GM12878 (cell line): ENCODE measurements at regions not wholly inside any gene's neighbourhood (a gene's known extent, or its start where the extent isn't known, plus 50 kb on each side); places are given as distances from the start of the nearest gene placed in this dataset.

ENCODE experiments used
- ATAC-seq: fragments of 200-7000 bp; cut with Tn5 transposase; 3 replicates; pipeline ENCODE4 v1.9.1; 2020; ENCODE audit warnings: mild to moderate bottlenecking, moderate library complexity
- BruUV-seq: library from RNA; stranded (reverse); fragments of 400-500 nt; replicated peaks from 2 replicates; lab custom pipeline; 2021; lab: Mats Ljungman, UMichigan
- CTCF ChIA-PET: fragments of 300-600 bp; sonication (Branson Sonifier 250); formaldehyde crosslinking; extraction: SDS; loops from one replicate; lab custom pipeline; 2021; ENCODE audit warnings: inconsistent platforms; lab: Yijun Ruan, JAX
- POLR2A ChIA-PET: fragments of 350-600 bp; formaldehyde crosslinking; extraction: SDS; loops from one replicate; lab custom pipeline; 2021; ENCODE audit warnings: inconsistent platforms; lab: Charles Lee
- RAD21 ChIA-PET: fragments of 300-600 bp; sonication (Branson Sonifier 250); formaldehyde crosslinking; loops from one replicate; lab custom pipeline; 2023; ENCODE audit warnings: antibody characterized with exemption; ENCODE audit not compliant: unreplicated experiment; lab: Charles Lee
- SMC1A ChIA-PET: fragments of 300-600 bp; sonication (Branson Sonifier 250); formaldehyde crosslinking; loops from one replicate; lab custom pipeline; 2023; ENCODE audit not compliant: unreplicated experiment, uncharacterized antibody; lab: Charles Lee
- DNase-seq: peaks from one replicate; pipeline ENCODE4 v3.0.0-alpha.2; 2011; ENCODE audit warnings: low read depth, low spot score
- FAIRE-seq: peaks from 3 replicates; lab custom pipeline; 2011; peaks lifted over from hg19 to GRCh38; lab: Jason Lieb, UNC
- H2AFZ ChIP-seq: 2 replicates; pipeline ENCODE4 v1.6.0; 2011; ENCODE audit warnings: low read depth, low read length, control low read depth; ENCODE audit not compliant: control insufficient read depth
- H3K27ac ChIP-seq: 2 replicates; pipeline ENCODE4 v1.5.1; 2011; ENCODE audit warnings: control low read depth; ENCODE audit not compliant: control insufficient read depth, insufficient read depth
- H3K27me3 ChIP-seq, 2 experiments: replicated peaks in 1 of 2; 2 replicates each; pipeline versions ENCODE4 v1.6.0 to v1.6.1; 2011; ENCODE audit warnings: low read length in 1 of 2; ENCODE audit not compliant: control insufficient read depth in 2 of 2, insufficient read depth in 2 of 2
- H3K36me3 ChIP-seq, 2 experiments: 2 replicates each; pipeline ENCODE4 v1.5.1; 2011; ENCODE audit warnings: low read length in 1 of 2; ENCODE audit not compliant: control insufficient read depth in 2 of 2, insufficient read depth in 2 of 2
- H3K4me1 ChIP-seq: 2 replicates; pipeline ENCODE4 v1.6.1; 2011; ENCODE audit warnings: mild to moderate bottlenecking, low read length, moderate library complexity, mixed read lengths; ENCODE audit not compliant: control insufficient read depth, insufficient read depth
- H3K4me2 ChIP-seq: 2 replicates; pipeline ENCODE4 v1.6.0; 2011; ENCODE audit warnings: control low read depth; ENCODE audit not compliant: control insufficient read depth, insufficient read depth
- H3K4me3 ChIP-seq: fragments of 200-600 bp; sonication (generic); 2 replicates; pipeline ENCODE4 v1.5.1; 2016
- H3K79me2 ChIP-seq: 2 replicates; pipeline ENCODE4 v1.6.0; 2011; ENCODE audit warnings: low read length; ENCODE audit not compliant: control insufficient read depth, insufficient read depth
- H3K9ac ChIP-seq: 2 replicates; pipeline ENCODE4 v1.8.0; 2011; ENCODE audit warnings: low read length, control low read depth, mixed read lengths; ENCODE audit not compliant: control insufficient read depth, insufficient read depth
- H3K9me3 ChIP-seq: replicated peaks from 3 replicates; pipeline ENCODE4 v1.5.1; 2011; ENCODE audit warnings: mild to moderate bottlenecking, low read length; ENCODE audit not compliant: control insufficient read depth, insufficient read depth
- H4K20me1 ChIP-seq: 2 replicates; pipeline ENCODE4 v1.6.0; 2011; ENCODE audit not compliant: control insufficient read depth, insufficient read depth
- ATF7 ChIP-seq: fragments of 450-650 bp; IDR thresholded peaks from 2 replicates; pipeline ENCODE4 v1.6.1; 2016; ENCODE audit warnings: low read depth, mild to moderate bottlenecking
- EZH2 ChIP-seq: IDR thresholded peaks from 2 replicates; pipeline ENCODE4 v1.6.1; 2012; ENCODE audit warnings: low read depth, mild to moderate bottlenecking, control low read depth, inconsistent platforms, low read length, borderline replicate concordance; ENCODE audit not compliant: control insufficient read depth
- IKZF2 ChIP-seq, 2 experiments: fragments of 450-650 bp; IDR thresholded peaks; 2 replicates each; pipeline ENCODE4 v1.6.1; 2017; ENCODE audit warnings: mild to moderate bottlenecking in 2 of 2, moderate library complexity in 2 of 2
- WGBS: methylation state at CpG from one replicate; pipeline ENCODE4 v1.1.6; 2016; ENCODE audit warnings: low lambda C conversion rate; ENCODE audit not compliant: insufficient replicate concordance, insufficient coverage; ENCODE audit errors: missing lambda C conversion rate; 5-methylcytosine and 5-hydroxymethylcytosine counted together
- in situ Hi-C: fragments of 300-500 bp; cut with MboI; formaldehyde crosslinking; loops from 9 replicates; pipeline ENCODE4 v1.14.3; 2018; ENCODE audit warnings: mixed read lengths
- intact Hi-C: fragments of 100-400 bp; cut with micrococcal nuclease; formaldehyde crosslinking; loops from one replicate; pipeline ENCODE4 v1.14.2; 2022; ENCODE audit not compliant: unreplicated experiment
- TF ChIP-seq, protein P1 (sequence below): IDR thresholded peaks from 2 replicates; pipeline ENCODE4 v1.6.1; 2012; ENCODE audit warnings: improper control_type of control experiment, low read depth, low read length; ENCODE audit not compliant: insufficient replicate concordance
- TF ChIP-seq, protein P2 (sequence below): fragments of 450-650 bp; IDR thresholded peaks from 2 replicates; pipeline ENCODE4 v1.6.1; 2017; ENCODE audit warnings: mild to moderate bottlenecking, moderate library complexity
- TF ChIP-seq, protein P3 (sequence below): fragments of 450-650 bp; IDR thresholded peaks from 2 replicates; pipeline ENCODE4 v1.6.1; 2014; ENCODE audit warnings: mild to moderate bottlenecking

DNA sequence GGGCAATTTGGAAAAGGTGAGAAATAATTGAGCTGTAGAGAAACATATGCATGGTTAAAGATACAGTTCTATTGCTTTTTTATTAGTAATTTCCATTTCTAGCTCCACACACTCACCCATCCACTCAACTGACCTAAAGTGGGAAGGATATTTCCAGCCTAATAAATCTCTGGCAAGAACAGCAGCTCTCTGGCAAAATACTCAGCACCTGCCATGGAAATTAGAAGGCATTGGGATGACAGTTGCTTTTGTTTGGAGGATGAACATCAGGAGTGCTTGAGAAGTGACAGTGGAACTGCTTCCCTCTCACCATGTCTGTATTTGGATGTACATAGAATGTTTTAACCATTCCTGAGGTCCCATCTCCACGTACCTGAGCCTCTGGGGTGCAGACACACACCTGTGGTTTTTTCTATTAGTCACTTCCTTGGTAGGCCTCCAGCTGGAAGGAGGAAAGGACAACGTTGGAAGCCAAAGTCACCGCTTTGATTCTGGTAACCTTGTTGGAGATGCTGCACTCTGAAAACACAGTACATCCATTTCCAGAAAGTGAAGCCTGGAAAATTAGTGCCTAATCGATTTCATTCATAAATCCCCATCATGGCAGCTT is 62.3 kb upstream of the RUNX1 start:
- POLR2A ChIA-PET = no interaction called here
- SMC1A ChIA-PET = no interaction called here
- no peak overlapping the region for H3K27ac ChIP-seq
- intact Hi-C loops (no loop called here), in situ Hi-C loops (no loop called here)
- FAIRE-seq = no peak
- no peaks in the 10 kb centered on the region for H3K36me3 ChIP-seq
- H3K9me3 ChIP-seq = no peaks in the 10 kb centered on the region
- no peak overlapping the region for H2AFZ ChIP-seq
- H3K4me1 ChIP-seq = no peaks in the 10 kb centered on the region
- TF ChIP-seq, protein P1, sequence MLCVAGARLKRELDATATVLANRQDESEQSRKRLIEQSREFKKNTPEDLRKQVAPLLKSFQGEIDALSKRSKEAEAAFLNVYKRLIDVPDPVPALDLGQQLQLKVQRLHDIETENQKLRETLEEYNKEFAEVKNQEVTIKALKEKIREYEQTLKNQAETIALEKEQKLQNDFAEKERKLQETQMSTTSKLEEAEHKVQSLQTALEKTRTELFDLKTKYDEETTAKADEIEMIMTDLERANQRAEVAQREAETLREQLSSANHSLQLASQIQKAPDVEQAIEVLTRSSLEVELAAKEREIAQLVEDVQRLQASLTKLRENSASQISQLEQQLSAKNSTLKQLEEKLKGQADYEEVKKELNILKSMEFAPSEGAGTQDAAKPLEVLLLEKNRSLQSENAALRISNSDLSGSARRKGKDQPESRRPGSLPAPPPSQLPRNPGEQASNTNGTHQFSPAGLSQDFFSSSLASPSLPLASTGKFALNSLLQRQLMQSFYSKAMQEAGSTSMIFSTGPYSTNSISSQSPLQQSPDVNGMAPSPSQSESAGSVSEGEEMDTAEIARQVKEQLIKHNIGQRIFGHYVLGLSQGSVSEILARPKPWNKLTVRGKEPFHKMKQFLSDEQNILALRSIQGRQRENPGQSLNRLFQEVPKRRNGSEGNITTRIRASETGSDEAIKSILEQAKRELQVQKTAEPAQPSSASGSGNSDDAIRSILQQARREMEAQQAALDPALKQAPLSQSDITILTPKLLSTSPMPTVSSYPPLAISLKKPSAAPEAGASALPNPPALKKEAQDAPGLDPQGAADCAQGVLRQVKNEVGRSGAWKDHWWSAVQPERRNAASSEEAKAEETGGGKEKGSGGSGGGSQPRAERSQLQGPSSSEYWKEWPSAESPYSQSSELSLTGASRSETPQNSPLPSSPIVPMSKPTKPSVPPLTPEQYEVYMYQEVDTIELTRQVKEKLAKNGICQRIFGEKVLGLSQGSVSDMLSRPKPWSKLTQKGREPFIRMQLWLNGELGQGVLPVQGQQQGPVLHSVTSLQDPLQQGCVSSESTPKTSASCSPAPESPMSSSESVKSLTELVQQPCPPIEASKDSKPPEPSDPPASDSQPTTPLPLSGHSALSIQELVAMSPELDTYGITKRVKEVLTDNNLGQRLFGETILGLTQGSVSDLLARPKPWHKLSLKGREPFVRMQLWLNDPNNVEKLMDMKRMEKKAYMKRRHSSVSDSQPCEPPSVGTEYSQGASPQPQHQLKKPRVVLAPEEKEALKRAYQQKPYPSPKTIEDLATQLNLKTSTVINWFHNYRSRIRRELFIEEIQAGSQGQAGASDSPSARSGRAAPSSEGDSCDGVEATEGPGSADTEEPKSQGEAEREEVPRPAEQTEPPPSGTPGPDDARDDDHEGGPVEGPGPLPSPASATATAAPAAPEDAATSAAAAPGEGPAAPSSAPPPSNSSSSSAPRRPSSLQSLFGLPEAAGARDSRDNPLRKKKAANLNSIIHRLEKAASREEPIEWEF = no peak
- no peak for TF ChIP-seq EZH2
- TF ChIP-seq IKZF2 (IDR thresholded peaks at IDR 0.05) = no peak
- TF ChIP-seq, protein P2, sequence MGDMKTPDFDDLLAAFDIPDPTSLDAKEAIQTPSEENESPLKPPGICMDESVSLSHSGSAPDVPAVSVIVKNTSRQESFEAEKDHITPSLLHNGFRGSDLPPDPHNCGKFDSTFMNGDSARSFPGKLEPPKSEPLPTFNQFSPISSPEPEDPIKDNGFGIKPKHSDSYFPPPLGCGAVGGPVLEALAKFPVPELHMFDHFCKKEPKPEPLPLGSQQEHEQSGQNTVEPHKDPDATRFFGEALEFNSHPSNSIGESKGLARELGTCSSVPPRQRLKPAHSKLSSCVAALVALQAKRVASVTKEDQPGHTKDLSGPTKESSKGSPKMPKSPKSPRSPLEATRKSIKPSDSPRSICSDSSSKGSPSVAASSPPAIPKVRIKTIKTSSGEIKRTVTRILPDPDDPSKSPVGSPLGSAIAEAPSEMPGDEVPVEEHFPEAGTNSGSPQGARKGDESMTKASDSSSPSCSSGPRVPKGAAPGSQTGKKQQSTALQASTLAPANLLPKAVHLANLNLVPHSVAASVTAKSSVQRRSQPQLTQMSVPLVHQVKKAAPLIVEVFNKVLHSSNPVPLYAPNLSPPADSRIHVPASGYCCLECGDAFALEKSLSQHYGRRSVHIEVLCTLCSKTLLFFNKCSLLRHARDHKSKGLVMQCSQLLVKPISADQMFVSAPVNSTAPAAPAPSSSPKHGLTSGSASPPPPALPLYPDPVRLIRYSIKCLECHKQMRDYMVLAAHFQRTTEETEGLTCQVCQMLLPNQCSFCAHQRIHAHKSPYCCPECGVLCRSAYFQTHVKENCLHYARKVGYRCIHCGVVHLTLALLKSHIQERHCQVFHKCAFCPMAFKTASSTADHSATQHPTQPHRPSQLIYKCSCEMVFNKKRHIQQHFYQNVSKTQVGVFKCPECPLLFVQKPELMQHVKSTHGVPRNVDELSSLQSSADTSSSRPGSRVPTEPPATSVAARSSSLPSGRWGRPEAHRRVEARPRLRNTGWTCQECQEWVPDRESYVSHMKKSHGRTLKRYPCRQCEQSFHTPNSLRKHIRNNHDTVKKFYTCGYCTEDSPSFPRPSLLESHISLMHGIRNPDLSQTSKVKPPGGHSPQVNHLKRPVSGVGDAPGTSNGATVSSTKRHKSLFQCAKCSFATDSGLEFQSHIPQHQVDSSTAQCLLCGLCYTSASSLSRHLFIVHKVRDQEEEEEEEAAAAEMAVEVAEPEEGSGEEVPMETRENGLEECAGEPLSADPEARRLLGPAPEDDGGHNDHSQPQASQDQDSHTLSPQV = no peak
- TF ChIP-seq, protein P3, sequence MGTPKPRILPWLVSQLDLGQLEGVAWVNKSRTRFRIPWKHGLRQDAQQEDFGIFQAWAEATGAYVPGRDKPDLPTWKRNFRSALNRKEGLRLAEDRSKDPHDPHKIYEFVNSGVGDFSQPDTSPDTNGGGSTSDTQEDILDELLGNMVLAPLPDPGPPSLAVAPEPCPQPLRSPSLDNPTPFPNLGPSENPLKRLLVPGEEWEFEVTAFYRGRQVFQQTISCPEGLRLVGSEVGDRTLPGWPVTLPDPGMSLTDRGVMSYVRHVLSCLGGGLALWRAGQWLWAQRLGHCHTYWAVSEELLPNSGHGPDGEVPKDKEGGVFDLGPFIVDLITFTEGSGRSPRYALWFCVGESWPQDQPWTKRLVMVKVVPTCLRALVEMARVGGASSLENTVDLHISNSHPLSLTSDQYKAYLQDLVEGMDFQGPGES = no peak
- TF ChIP-seq ATF7 = no peak
- CTCF ChIA-PET = interaction anchor here (0.6 to 1.1 kb wide), 2 partner anchors 9 to 188 kb away, joined by 3 read pairs; no protein-coding TSS in a partner anchor
- no peaks in the 10 kb centered on the region; a peak in 2 of 4 replicates for H3K27me3 ChIP-seq
- BruUV-seq = no TSS peak
- no peak overlapping the region for H3K9ac ChIP-seq
- no peak for DNase-seq
- ATAC-seq = no peak
- RAD21 ChIA-PET = no interaction called here
- no peaks in the 10 kb centered on the region for H3K79me2 ChIP-seq
- H3K4me3 ChIP-seq = no peak overlapping the region
- H3K4me2 ChIP-seq = no peak overlapping the region
- no peaks in the 10 kb centered on the region for H4K20me1 ChIP-seq
- WGBS = 25% methylated on average over 4 of the region's 4 CpGs
